Smooth muscle cell (in vitro differentiated cells): ENCODE measurements at regions not wholly inside any gene's neighbourhood (a gene's known extent, or its start where the extent isn't known, plus 50 kb on each side); places are given as distances from the start of the nearest gene placed in this dataset.
A peak's percentile ranks its signal among the peaks of the same experiment; 100 is the strongest.

ENCODE experiments used
- DNase-seq: peaks from one replicate; lab custom pipeline; 2025; ENCODE audit not compliant: unreplicated experiment; lab: John Stamatoyannopoulos, UW
- H2AFZ ChIP-seq: fragments of 200-600 bp; sonication (generic); 2 replicates; pipeline ENCODE4 v1.6.0; 2016; ENCODE audit warnings: antibody characterized with exemption, low read depth, mild to moderate bottlenecking
- H3F3A ChIP-seq: fragments of 200-600 bp; sonication (generic); 2 replicates; pipeline ENCODE4 v1.6.0; 2017; ENCODE audit warnings: antibody characterized with exemption, low read depth
- H3K27ac ChIP-seq: fragments of 200-600 bp; sonication (generic); 2 replicates; pipeline ENCODE4 v1.5.1; 2016; ENCODE audit warnings: low read depth, mild to moderate bottlenecking
- H3K27me3 ChIP-seq: fragments of 200-600 bp; sonication (generic); 2 replicates; pipeline ENCODE4 v1.6.1; 2016; ENCODE audit warnings: low read depth, mild to moderate bottlenecking
- H3K36me3 ChIP-seq: fragments of 200-600 bp; sonication (generic); 2 replicates; pipeline ENCODE4 v1.5.1; 2016; ENCODE audit warnings: low read depth
- H3K4me1 ChIP-seq: fragments of 200-600 bp; sonication (generic); 2 replicates; pipeline ENCODE4 v1.5.1; 2016; ENCODE audit warnings: low read depth
- H3K4me2 ChIP-seq: fragments of 200-600 bp; sonication (generic); 2 replicates; pipeline ENCODE4 v1.6.0; 2016; ENCODE audit warnings: mild to moderate bottlenecking
- H3K4me3 ChIP-seq: fragments of 200-600 bp; sonication (generic); 2 replicates; pipeline ENCODE4 v1.5.1; 2016; ENCODE audit warnings: mild to moderate bottlenecking
- H3K79me2 ChIP-seq: fragments of 200-600 bp; sonication (generic); 2 replicates; pipeline ENCODE4 v1.6.0; 2016; ENCODE audit warnings: low read depth, mild to moderate bottlenecking
- H3K9ac ChIP-seq: fragments of 200-600 bp; sonication (generic); 2 replicates; pipeline ENCODE4 v1.6.0; 2016; ENCODE audit warnings: low read depth
- H3K9me3 ChIP-seq: fragments of 200-600 bp; sonication (generic); replicated peaks from 2 replicates; pipeline ENCODE4 v1.5.1; 2016; ENCODE audit warnings: low read depth
- H4K20me1 ChIP-seq: fragments of 200-600 bp; sonication (generic); 2 replicates; pipeline ENCODE4 v1.6.0; 2016; ENCODE audit warnings: low read depth
- WGBS: methylation state at CpG from one replicate; pipeline ENCODE4 v1.1.7; 2016; ENCODE audit warnings: low lambda C conversion rate; 5-methylcytosine and 5-hydroxymethylcytosine counted together
- TF ChIP-seq, protein P1 (sequence below): fragments of 200-600 bp; sonication (generic); IDR thresholded peaks from 2 replicates; pipeline ENCODE4 v1.5.1; 2017; ENCODE audit warnings: borderline replicate concordance, mild to moderate bottlenecking, antibody characterized with exemption; ENCODE audit not compliant: insufficient read depth, poor library complexity, severe bottlenecking

DNA sequence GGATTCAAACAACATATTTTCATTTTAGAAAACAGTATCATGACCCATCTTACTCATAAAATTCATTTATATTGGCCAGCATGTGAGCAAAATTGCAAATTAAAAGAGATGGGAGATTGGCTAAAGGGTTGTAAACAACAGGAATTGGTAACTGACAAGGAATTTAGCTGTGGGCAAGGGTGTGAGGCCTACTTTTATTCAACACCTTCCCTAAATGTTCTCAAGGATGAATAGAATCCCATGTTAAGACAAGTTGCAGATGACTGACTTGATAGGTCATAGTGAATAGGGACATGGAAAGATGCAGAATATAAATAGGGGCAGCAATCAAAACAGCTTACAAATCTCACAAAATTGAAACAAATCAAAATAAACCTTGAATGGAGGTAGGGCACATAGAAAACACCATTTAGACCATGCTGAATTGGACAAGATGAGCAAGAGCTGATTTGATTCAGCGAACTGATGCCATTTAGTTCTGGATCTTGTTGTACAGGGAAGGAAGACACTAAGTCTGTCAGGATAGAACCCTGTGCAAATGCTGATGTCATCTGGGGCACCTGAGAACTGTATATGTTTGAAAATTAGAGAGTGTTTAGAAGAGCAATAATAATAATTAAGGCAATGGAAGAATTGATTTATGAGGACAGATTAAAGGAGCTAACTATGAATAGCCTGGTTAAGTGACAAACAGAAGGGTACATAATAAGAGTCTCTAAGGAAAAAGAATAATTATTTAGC lies 509.7 kb downstream of the ZEB2 start:
- no peak for DNase-seq
- TF ChIP-seq, protein P1, sequence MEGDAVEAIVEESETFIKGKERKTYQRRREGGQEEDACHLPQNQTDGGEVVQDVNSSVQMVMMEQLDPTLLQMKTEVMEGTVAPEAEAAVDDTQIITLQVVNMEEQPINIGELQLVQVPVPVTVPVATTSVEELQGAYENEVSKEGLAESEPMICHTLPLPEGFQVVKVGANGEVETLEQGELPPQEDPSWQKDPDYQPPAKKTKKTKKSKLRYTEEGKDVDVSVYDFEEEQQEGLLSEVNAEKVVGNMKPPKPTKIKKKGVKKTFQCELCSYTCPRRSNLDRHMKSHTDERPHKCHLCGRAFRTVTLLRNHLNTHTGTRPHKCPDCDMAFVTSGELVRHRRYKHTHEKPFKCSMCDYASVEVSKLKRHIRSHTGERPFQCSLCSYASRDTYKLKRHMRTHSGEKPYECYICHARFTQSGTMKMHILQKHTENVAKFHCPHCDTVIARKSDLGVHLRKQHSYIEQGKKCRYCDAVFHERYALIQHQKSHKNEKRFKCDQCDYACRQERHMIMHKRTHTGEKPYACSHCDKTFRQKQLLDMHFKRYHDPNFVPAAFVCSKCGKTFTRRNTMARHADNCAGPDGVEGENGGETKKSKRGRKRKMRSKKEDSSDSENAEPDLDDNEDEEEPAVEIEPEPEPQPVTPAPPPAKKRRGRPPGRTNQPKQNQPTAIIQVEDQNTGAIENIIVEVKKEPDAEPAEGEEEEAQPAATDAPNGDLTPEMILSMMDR: no peak
- Histone ChIP-seq H3K9me3 (no peaks in the 10 kb centered on the region), H2AFZ (no peak overlapping the region), H3K27me3 (no peaks in the 10 kb centered on the region), H3K9ac (no peak overlapping the region), H3K27ac (no peak overlapping the region), H3F3A (no peaks in the 10 kb centered on the region), H3K4me1 (no peaks in the 10 kb centered on the region), H3K36me3 (no peaks in the 10 kb centered on the region), H3K4me2 (no peak overlapping the region), H4K20me1 (no peaks in the 10 kb centered on the region), H3K4me3 (no peak overlapping the region), H3K79me2 (no peaks in the 10 kb centered on the region)
- 100% methylated on average over 1 of the region's 1 CpG for WGBS

DNA sequence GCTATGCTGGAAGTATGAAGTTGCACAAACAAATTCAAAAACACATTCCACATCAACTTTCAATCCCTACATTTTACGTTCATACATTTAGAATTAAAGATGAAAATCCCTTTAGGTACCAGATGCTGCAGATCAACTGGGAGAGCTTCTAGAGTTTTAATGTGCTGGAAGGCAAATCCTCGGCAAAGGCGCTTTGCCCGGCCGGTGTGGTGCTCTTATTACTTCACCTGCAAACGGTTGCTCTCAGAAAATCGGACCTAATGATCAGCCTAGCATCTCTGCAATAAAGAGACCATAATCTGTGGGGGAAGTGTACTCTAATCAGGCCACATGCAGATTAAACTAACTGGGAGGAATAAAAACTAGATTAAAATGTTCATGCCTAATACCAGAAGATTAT lies 513.8 kb downstream of the ZEB2 start:
- Histone ChIP-seq H3K4me1 (no peaks in the 10 kb centered on the region), H3K36me3 (no peaks in the 10 kb centered on the region), H3K9me3 (no peaks in the 10 kb centered on the region), H3K9ac (no peak overlapping the region), H3K4me2 (no peak overlapping the region), H3K79me2 (no peaks in the 10 kb centered on the region), H2AFZ (no peak overlapping the region), H3K27me3 (no peaks in the 10 kb centered on the region), H4K20me1 (no peaks in the 10 kb centered on the region), H3K27ac (no peak overlapping the region), H3F3A (no peaks in the 10 kb centered on the region), H3K4me3 (no peak overlapping the region)
- WGBS: 90% methylated on average over 7 of the region's 7 CpGs
- no peak for DNase-seq
- TF ChIP-seq, protein P1: no peak

DNA sequence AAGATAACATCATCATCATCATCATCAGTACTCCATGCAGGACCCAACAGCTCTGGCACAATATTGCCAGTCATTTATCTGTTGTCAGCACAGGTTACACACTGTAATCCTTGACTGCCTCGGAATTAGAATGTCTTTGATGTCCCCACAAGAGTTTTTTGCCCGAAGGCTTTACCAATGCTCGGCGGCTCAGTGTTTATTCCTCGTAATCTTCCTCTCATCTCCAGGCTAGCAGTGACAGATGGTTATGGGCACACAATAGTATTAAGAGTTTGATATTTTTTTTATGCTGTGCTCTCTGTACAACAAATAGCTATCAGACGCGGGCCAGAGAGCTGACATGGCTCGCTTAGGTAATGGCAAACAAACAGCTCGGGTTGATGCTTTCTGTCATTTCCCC lies 515.2 kb downstream of the ZEB2 start:
- Histone ChIP-seq H3K4me1 (no peaks in the 10 kb centered on the region), H2AFZ (no peak overlapping the region), H3K27me3 (no peaks in the 10 kb centered on the region), H3K9me3 (no peaks in the 10 kb centered on the region), H3K36me3 (no peaks in the 10 kb centered on the region), H3K4me2 (peak overlapping the region; percentile 7), H3K9ac (no peak overlapping the region), H3F3A (no peaks in the 10 kb centered on the region), H3K27ac (no peak overlapping the region), H3K79me2 (no peaks in the 10 kb centered on the region), H4K20me1 (no peaks in the 10 kb centered on the region), H3K4me3 (no peak overlapping the region)
- WGBS: 54% methylated on average over 9 of the region's 9 CpGs
- no peak for DNase-seq
- TF ChIP-seq, protein P1: no peak
